ENCODE measurements at regions not wholly inside any gene's neighbourhood (a gene's known extent, or its start where the extent isn't known, plus 50 kb on each side); places are given as distances from the start of the nearest gene placed in this dataset.
A peak's percentile ranks its signal among the peaks of the same experiment; 100 is the strongest.

GRCh38 chr2:145960479-145961163, 1440.7 kb upstream of the ZEB2 start:
- no peak for TF ChIP-seq CTCF (IDR thresholded peaks at IDR 0.05; ENCODE audit: low read depth, low read length)
- no peak overlapping the region for H3K4me3 ChIP-seq
- H3K27me3 ChIP-seq: no peaks in the 10 kb centered on the region
- no peaks in the 10 kb centered on the region for H3K9me3 ChIP-seq (ENCODE audit: low read depth)
- H3K4me1 ChIP-seq (ENCODE audit: low read depth): no peaks in the 10 kb centered on the region
- H3K36me3 ChIP-seq: no peaks in the 10 kb centered on the region
- H3K27ac ChIP-seq: no peak overlapping the region
- DNase-seq (ENCODE audit: low read depth in 1 of 2, low spot score in 1 of 2): no peak

DNA sequence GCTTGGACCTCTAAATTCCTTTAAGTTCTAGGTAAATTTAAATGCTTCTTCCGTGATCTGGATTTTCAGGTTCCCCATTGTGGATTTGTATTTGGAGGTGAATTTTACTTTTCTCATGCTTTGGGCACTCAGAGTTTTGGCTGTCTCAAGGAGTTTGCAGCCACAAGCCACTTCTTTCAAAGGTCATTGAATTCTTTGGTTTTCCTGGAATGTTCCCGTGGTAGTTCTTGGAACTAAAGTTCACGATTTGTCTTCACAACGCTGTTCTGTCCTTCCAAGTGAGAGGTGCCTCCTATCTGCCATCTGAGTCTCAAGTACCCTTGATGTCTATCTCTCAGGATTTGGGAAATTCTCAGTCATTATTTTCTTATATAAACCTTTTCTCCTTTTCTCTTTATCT, 1438.7 kb upstream of the ZEB2 start:
- H3K27ac ChIP-seq: no peak overlapping the region
- no peak for TF ChIP-seq CTCF (IDR thresholded peaks at IDR 0.05; ENCODE audit: low read depth, low read length)
- no peaks in the 10 kb centered on the region for H3K36me3 ChIP-seq
- H3K27me3 ChIP-seq: no peaks in the 10 kb centered on the region
- H3K4me3 ChIP-seq: no peak overlapping the region
- DNase-seq (ENCODE audit: low read depth in 1 of 2, low spot score in 1 of 2): no peak
- no peaks in the 10 kb centered on the region for H3K4me1 ChIP-seq (ENCODE audit: low read depth)
- no peaks in the 10 kb centered on the region for H3K9me3 ChIP-seq (ENCODE audit: low read depth)

- TF ChIP-seq CTCF (IDR thresholded peaks at IDR 0.05; ENCODE audit: low read depth, low read length): no peak
- Histone ChIP-seq H3K27ac (no peak overlapping the region), H3K27me3 (no peaks in the 10 kb centered on the region), H3K4me1 (ENCODE audit: low read depth) (no peaks in the 10 kb centered on the region), H3K36me3 (no peaks in the 10 kb centered on the region), H3K4me3 (no peak overlapping the region), H3K9me3 (ENCODE audit: low read depth) (no peaks in the 10 kb centered on the region)
- peak in 1 of 2 donors; percentile 9 for DNase-seq (ENCODE audit: low read depth in 1 of 2, low spot score in 1 of 2)
Observed at GRCh38 chr2:145957929-145958328, 1438.0 kb upstream of the ZEB2 start.

DNA sequence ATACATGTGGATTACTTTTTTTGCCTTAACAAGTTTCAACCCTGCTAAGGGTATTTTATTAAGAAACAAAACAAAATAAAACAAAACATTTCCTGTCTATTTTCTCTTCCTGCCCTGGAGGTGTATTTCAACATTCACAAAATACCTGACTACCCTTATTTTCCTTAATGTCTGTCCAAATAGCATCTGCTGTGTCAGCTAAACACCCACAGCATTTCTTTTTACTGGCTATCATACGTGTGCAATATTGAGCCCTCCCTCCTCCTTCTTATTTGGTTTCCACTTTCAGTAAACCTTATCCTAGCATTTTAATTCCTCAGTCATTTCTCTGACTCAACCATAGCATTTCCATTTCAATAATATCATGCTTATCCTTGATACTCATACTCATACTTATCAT, 1420.0 kb upstream of the ZEB2 start:
- TF ChIP-seq CTCF (IDR thresholded peaks at IDR 0.05; ENCODE audit: low read depth, low read length): no peak
- no peak for DNase-seq (ENCODE audit: low read depth in 1 of 2, low spot score in 1 of 2)
- Histone ChIP-seq H3K4me1 (ENCODE audit: low read depth) (peaks cover 7% of the 10 kb centered on the region), H3K27ac (no peak overlapping the region), H3K9me3 (ENCODE audit: low read depth) (no peaks in the 10 kb centered on the region), H3K4me3 (no peak overlapping the region), H3K27me3 (no peaks in the 10 kb centered on the region), H3K36me3 (no peaks in the 10 kb centered on the region)

DNA sequence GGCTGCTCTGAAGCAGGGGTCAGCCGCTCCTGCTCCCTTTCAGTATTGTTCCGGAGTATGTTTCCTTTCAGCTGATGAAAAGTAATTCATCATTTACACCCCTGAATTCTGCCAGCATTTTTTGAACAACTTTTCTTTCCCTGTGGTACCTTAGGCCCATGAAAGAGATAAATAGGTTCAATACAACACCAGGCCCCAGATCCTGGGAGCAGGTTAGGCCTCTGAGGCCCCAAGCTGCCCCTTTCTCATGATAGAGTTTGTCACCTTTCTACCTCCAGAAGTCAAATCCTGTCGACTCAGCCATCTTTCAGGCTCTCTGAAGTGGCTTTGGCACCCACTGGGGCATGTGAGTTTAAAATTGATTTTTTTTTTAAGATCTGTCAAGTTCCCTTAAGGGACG, 1415.1 kb upstream of the ZEB2 start:
- Histone ChIP-seq H3K36me3 (no peaks in the 10 kb centered on the region), H3K27me3 (no peaks in the 10 kb centered on the region), H3K4me3 (no peak overlapping the region), H3K27ac (peak overlapping the region; percentile 6), H3K9me3 (ENCODE audit: low read depth) (no peaks in the 10 kb centered on the region), H3K4me1 (ENCODE audit: low read depth) (peaks cover 12% of the 10 kb centered on the region)
- no peak for DNase-seq (ENCODE audit: low read depth in 1 of 2, low spot score in 1 of 2)
- no peak for TF ChIP-seq CTCF (IDR thresholded peaks at IDR 0.05; ENCODE audit: low read depth, low read length)
